Hippocampal formation (tissue), 2 donors: ENCODE measurements at regions not wholly inside any gene's neighbourhood (a gene's known extent, or its start where the extent isn't known, plus 50 kb on each side); places are given as distances from the start of the nearest gene placed in this dataset.
A peak's percentile ranks its signal among the peaks of the same experiment; 100 is the strongest.

Experiments used
- DNase-seq, 2 donors: peaks; one replicate each; lab custom pipeline; 2025; lab: John Stamatoyannopoulos, UW

GRCh38 chr1:98330224-98330623 is 331.3 kb upstream of the SNX7 start:
- no peak for DNase-seq

- DNase-seq = no peak
These were observed 332.7 kb upstream of the SNX7 start for GRCh38 chr1:98328855-98329254.

DNA sequence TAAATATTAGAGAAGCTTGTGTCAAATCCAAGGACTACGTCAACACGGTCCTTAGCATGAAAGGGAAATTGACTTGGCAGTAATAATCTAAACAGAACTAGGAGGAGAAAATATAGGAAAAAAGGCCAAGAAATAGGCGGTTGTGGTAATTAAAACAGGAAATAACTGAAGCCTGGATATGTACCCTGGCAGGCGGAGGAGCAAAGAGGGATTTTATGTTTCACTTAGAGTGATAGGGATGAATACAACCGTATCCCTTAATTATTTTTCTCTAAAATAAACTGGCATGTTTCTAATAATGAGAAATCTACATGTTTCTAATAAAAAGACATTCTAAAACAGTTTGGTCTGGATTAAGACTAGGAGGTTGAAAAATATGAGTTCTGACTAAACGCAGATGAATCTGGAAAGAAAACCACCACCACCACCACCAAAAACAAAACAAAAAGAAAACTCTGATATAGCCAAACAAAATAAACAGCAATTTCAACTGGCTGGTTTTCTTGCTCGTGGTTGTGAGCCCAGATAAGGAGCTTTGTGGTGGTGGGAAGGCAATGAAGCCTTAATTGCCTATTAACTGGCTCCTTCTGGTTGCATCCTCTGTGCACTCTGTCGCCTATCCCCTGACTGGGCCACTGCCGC is 334.2 kb upstream of the SNX7 start:
- no peak for DNase-seq

DNA sequence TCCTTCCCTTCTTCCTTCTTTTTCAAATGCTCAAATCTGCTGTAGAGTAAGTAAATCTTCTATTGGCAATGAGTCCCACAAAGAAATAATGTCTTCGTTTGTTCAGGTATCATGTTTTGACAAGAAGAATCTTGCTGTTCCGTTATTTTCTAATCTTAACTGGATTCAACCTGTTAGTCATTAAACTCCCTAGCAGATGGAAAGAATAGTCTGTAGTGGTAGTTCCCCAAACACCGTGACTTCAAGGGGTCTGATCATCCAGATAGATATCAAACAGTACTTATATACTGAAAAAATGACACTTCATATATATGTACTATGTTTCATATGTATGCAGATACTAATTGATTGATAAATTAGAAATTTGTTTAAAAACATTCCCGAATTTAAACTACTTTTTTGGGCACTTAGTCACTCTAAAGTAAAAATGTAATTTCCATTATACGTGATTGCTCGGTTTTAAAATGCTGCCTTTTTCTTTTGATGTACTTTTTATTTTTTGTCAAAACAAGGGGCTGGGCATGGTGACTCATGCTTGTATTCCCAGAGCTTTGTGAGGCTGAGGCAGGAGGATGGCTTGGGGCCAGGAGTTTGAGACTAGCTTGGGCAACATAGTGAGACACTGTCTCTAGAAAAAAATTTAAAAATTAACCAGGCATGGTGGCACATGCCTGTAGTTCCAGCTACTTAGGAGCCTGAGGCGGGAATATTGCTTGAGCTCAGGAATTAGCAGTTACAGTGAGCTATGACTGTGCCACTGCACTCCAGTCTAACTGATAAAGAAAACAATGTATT is 335.7 kb upstream of the SNX7 start:
- no peak for DNase-seq

DNA sequence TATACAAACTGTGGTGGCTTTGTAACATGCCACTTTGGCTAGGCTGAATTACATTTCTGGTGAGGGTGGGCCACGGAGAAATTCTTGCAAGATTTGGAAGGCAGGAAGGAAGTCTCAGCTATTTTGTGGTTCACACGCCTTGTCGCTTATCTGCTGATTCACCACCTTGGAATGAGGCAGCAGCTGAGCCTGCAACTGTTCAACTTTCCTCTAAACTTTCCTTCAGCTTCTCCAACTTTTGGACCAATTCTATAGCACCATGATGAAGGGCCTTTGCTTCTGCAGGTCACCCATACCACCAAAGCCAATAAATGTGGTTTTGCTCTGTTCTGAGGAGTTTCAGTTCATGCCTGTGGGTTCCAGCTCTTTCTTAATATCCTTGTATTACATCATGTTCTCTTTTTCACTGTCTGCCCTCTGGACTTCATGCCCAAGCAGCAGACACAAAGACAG is 337.6 kb upstream of the SNX7 start:
- DNase-seq = no peak

- no peak for DNase-seq
These were observed 338.1 kb upstream of the SNX7 start for GRCh38 chr1:98323388-98323787.

DNA sequence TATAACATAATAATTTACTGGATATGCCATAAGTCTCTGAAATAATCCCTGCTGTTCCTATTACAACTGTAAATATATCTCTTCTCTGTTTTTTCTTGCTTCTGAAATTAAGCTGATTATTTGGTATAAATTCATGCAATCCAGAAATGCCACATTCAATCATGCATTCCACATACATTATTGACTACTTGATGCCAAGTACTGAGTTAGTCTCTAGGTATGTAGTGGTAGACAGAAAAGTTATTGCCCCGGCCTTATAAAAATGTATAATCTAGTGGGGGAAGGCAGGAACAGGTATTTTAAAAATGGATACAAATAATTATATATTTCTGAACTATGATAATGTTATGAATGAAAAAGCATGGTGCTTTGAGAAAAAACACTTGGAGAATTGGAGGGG is 338.6 kb upstream of the SNX7 start:
- DNase-seq = no peak

- no peak for DNase-seq
These were observed 339.4 kb upstream of the SNX7 start for GRCh38 chr1:98322086-98322485.

DNA sequence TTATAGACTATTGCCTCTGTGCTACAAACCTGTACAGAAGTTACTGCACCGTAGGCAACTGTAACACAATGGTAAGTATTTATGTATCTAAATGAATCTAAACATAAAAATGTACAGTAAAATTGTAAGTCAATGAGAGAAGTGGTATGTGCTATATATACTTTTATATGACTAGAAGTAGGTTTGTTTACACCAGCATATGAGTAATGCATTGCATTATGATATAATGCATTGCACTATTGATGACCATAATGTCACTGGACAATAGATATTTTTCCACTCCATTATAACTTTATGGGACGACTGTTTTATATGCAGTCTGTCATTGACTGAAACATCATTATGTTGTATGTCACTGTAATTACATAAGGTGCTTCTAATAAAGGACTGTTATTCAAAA is 340.3 kb upstream of the SNX7 start:
- no peak for DNase-seq

DNA sequence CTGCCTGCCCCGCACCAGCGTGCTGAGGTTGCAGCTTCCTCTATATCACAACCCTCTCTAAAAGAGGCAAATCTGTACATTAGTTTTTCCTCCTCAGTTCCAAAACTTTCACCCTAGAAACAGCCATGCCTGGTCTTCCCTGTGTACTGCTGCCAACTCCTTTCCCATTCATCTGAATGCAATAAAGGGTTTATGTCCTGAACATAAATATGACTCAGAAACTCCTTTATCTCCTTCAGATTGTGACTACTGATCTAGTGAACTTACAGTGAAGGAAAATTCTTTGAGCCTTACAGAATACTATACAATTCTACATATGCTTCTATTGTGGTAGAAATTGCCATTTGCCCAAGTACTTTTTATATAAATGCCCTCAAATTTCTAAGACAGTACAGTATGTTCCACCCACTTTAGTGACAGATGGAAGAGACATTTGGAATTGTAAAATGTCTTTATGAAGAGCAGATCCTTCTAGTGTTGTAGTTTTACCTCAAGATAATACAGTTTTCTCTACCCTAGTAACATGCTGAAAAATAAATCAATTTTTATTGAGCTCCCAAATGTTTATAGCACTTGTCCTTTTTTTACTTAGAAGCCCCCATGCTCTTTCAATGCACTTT is 345.1 kb upstream of the SNX7 start:
- DNase-seq = peak in 1 of 2 donors; percentile 6

GRCh38 chr1:98315309-98315708 is 346.2 kb upstream of the SNX7 start:
- DNase-seq = no peak

- DNase-seq = no peak
These were observed 346.9 kb upstream of the SNX7 start for GRCh38 chr1:98314601-98315000.

DNA sequence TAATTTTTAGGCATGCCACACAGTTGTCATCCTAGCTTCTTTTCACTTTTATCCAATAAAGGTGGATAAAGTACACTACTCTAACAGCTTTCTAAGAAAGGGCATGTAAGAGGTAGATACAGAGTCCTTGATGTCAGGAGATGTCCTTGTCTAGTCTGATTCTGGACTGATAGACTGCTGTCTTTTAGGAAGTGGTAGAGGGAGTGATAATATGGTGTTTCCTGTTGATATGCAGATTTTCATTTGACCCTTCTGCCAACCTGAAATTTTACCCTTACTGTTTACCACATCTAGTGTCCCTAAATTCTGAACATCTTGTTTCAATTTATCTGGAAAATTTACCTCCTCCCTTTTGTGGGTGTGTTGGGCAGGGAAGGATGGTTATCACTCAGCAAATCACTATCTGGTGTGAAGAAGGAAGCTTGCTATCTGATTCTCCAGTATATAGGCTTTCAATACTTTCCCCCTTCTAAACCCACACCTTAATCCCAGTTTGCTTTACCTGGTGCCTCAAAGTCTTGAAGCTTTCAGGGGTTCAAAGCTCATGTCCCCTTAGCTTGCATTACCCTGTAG is 354.9 kb upstream of the SNX7 start:
- DNase-seq = no peak

GRCh38 chr1:98305362-98305761 is 356.2 kb upstream of the SNX7 start:
- no peak for DNase-seq

- DNase-seq = no peak
These were observed 356.6 kb upstream of the SNX7 start for GRCh38 chr1:98304888-98305287.

GRCh38 chr1:98299861-98300260 is 361.7 kb upstream of the SNX7 start:
- no peak for DNase-seq

DNA sequence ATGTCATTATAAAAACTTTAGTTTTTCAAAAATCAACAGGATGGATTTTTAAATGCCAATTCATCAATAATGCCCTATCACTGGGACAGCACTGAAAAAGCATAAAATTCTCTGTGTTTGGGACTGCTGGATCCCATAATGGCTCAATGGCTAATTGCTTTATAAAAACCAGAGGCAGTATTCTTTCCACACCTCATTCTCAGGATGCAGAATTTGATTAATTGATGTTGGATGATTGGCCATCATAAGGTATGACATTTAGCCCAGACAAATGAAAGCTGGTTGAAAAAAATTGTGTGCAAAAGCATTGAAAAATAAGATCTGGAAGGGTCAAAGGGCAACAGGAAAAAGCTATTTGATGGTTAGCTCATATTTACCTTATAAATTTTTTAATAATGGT is 362.2 kb upstream of the SNX7 start:
- no peak for DNase-seq

- no peak for DNase-seq
These were observed 363.2 kb upstream of the SNX7 start for GRCh38 chr1:98298319-98298718.

- no peak for DNase-seq
These were observed 364.8 kb upstream of the SNX7 start for GRCh38 chr1:98296681-98297080.

DNA sequence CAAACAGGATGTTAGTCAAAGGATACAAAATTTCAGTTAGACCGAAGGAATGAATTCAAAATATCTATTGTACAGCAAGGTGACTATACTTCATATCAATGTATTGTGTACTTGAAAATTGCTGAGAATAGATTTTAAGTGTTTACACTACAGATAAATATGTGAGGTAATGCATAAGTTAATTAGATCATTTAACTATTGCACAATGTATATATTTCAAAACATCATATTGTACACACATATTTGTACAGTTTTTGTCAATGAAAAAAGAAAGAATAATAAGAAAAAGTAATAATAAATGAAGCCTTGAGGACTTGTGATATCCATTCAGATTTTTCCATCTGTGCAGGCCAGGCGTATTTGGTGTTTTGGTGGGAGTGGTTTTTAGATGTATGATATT is 367.4 kb upstream of the SNX7 start:
- DNase-seq = no peak

DNA sequence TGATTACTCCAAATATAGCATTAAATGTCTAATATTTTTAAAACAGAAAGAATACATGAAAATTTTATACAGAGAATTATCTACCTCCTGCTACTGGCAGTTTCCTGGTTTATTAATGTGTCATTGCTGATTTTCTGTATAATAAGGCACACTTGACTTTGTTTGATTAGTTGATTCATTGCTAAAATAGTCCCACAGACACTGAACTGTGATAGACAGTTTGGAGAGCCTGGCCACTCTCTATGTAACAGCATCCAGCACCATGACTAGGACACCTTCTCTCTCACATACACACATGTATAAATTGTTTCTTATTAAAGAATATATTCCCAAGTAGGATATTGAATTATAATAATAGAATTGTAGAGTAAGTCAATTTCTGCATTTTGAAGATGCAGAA is 368.5 kb upstream of the SNX7 start:
- DNase-seq = no peak

GRCh38 chr1:98289311-98289710 is 368.5 kb upstream of the DPYD start:
- no peak for DNase-seq

DNA sequence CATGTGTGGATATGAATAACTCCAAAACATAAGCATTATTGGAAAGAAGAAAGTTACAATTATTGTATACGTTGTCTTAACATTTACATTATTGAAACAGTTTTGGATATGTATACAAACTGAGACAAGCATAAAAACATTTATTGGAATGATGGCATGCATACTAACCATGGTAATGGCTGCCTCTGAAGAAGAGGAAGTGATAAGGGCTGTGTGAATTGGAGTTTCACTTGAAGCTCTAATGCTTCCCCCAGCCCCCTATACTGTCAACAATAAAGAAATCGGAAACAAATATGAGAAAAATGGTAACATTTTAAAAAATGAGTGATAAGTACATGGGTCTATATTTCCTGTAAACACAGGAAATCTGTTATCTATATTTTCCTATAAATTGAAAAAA is 367.7 kb upstream of the DPYD start:
- no peak for DNase-seq
